C4-2B (cell line): ENCODE measurements at regions not wholly inside any gene's neighbourhood (a gene's known extent, or its start where the extent isn't known, plus 50 kb on each side); places are given as distances from the start of the nearest gene placed in this dataset.

Experiments used
- CTCF ChIP-seq: fragments of 450-650 bp; conservative IDR thresholded peaks from 2 replicates; pipeline ENCODE4 v1.5.1; 2017; ENCODE audit warnings: mild to moderate bottlenecking
- ZFX ChIP-seq: fragments of 450-650 bp; IDR thresholded peaks from 2 replicates; pipeline ENCODE4 v1.6.1; 2017

- TF ChIP-seq CTCF (no peak), ZFX (no peak)
Measured at GRCh38 chr16:77618951-77619350, 103.4 kb upstream of the NUDT7 start.
